ENCODE measurements at regions not wholly inside any gene's neighbourhood (a gene's known extent, or its start where the extent isn't known, plus 50 kb on each side); places are given as distances from the start of the nearest gene placed in this dataset.
A peak's percentile ranks its signal among the peaks of the same experiment; 100 is the strongest.

- no peak for DNase-seq
Measured at GRCh38 chr2:105150231-105150630, 91.3 kb upstream of the GPR45 start.

- no peak for DNase-seq
Measured at GRCh38 chr2:105154119-105154818, 87.3 kb upstream of the GPR45 start.

- DNase-seq: no peak
Measured at GRCh38 chr2:105156166-105156565, 85.4 kb upstream of the GPR45 start.

GRCh38 chr2:105158002-105158401, 83.5 kb upstream of the GPR45 start:
- DNase-seq: no peak

- DNase-seq: no peak
Measured at GRCh38 chr2:105166688-105167087, 74.9 kb upstream of the GPR45 start.

- DNase-seq: no peak
Measured at GRCh38 chr2:105168543-105168942, 73.0 kb upstream of the GPR45 start.

GRCh38 chr2:105175231-105175630, 66.3 kb upstream of the GPR45 start:
- DNase-seq: no peak

GRCh38 chr2:105176429-105176828, 65.1 kb upstream of the GPR45 start:
- DNase-seq: no peak

GRCh38 chr2:105177008-105177407, 64.5 kb upstream of the GPR45 start:
- no peak for DNase-seq

GRCh38 chr2:105177536-105178254, 63.8 kb upstream of the GPR45 start:
- no peak for DNase-seq

- peak; percentile 8 to 48 for DNase-seq
Measured at GRCh38 chr2:105179469-105180372, 61.8 kb upstream of the GPR45 start.

- DNase-seq: no peak
Measured at GRCh38 chr2:105180491-105180972, 61.0 kb upstream of the GPR45 start.

GRCh38 chr2:105181282-105181681, 60.3 kb upstream of the GPR45 start:
- DNase-seq: no peak

GRCh38 chr2:105183555-105184323, 57.8 kb upstream of the GPR45 start:
- DNase-seq: no peak

GRCh38 chr2:105184420-105184819, 57.1 kb upstream of the GPR45 start:
- no peak for DNase-seq

- no peak for DNase-seq
Measured at GRCh38 chr2:105186967-105187498, 54.5 kb upstream of the GPR45 start.

GRCh38 chr2:105187531-105187930, 54.0 kb upstream of the GPR45 start:
- DNase-seq: no peak

- no peak for DNase-seq
Measured at GRCh38 chr2:105188343-105188742, 53.2 kb upstream of the GPR45 start.

Data from Kasumi-1 (cell line).